GM21423 (cell line): ENCODE measurements at regions not wholly inside any gene's neighbourhood (a gene's known extent, or its start where the extent isn't known, plus 50 kb on each side); places are given as distances from the start of the nearest gene placed in this dataset.

Experiments
- ATAC-seq: cut with Tn5 transposase; IDR thresholded peaks from one replicate; pipeline ENCODE4 v1.9.1; 2021; ENCODE audit warnings: mild to moderate bottlenecking, moderate library complexity; ENCODE audit not compliant: unreplicated experiment

DNA sequence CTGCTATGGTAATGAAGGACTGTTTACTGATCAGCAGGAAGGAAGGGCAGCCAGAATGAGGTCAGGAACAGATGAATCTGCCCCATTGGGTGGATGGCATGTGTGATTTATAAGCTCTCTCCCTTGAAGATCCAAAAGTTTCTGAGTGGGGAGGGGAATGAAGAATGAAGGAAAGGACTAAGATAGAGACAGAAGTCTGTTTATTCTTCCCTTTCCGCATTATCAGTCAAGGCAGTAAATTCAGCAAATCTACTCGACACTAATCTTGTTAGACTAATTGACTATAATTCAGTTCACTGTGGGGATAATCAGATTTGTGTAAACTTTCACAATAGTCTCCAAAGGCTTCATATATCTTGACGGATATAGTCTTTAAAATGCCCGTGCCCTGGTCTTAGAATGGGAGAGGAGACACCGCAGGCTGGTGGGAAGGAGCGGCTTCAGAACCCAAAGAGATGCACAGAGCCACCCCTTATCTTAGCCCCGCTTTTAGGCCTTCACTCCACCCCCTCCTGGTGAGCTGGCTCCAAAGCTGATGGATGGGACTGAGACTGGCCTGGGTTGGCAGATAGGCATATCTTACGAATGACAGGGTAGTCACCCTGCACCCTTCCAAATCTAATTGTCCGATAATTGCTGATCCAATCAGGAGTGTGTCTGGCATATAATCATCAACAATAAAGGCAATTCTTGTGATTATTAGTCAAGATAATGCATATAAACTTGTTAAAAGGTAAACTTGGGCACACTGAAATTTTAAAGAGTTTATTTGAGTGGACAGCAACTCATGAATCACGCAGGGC is 76.0 kb upstream of the PPM1J start:
- no peak for ATAC-seq

DNA sequence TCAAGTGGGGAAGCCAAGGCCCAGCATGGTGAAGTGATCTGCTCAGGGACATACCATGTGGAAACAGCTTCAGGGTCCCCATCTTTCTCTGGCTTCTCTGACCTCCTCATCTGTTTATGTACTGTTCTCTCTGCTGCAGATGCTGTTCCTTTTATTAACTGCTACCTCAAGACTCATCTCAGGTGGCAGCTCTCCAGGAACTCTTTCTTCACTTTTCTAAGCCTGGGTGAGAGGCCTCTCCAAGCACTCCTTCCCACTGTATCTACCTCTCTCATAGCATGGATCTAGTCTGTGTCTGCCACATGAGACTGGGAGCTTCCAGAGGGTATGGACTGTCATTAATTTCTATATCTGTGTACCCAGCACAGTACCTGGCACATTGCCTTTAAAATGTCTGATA is 73.4 kb upstream of the PPM1J start:
- ATAC-seq = no peak

DNA sequence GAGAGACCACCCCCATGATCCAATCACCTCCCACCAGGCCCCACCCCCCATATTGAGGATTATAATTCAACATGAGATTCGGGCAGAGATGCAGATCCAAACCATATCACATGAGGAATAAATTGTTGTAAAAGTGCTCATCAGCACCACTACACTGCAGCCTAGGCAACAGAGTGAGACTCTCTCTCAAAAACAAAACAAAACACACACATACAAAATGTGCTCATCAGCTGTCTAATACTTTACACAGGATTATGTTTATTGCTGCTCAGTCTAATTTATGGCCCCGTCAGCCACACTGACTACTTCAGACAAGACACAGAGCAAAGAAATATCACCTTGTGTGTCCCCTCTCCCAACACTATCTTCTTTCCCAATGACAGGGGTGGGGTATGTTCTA is 72.9 kb upstream of the PPM1J start:
- ATAC-seq = no peak

DNA sequence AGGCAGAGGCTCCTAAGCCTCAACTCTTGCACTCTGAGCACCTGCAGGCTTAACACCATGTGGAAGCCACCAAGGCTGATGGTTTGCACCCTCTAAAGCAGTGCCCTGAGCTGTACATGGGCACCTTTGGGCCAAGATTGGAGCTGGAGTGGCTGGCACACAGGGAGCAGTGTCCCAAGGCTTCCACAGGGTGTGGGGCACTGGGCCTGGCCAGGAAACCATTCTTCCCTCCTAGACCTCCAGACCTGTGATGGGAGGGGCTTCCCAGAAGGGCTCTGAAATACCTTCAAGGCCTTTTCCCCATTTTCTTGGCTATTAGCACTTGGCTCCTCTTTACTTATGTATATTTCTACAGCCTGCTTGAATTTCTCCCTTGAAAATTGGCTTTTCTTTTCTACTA is 67.9 kb upstream of the PPM1J start:
- ATAC-seq = no peak

DNA sequence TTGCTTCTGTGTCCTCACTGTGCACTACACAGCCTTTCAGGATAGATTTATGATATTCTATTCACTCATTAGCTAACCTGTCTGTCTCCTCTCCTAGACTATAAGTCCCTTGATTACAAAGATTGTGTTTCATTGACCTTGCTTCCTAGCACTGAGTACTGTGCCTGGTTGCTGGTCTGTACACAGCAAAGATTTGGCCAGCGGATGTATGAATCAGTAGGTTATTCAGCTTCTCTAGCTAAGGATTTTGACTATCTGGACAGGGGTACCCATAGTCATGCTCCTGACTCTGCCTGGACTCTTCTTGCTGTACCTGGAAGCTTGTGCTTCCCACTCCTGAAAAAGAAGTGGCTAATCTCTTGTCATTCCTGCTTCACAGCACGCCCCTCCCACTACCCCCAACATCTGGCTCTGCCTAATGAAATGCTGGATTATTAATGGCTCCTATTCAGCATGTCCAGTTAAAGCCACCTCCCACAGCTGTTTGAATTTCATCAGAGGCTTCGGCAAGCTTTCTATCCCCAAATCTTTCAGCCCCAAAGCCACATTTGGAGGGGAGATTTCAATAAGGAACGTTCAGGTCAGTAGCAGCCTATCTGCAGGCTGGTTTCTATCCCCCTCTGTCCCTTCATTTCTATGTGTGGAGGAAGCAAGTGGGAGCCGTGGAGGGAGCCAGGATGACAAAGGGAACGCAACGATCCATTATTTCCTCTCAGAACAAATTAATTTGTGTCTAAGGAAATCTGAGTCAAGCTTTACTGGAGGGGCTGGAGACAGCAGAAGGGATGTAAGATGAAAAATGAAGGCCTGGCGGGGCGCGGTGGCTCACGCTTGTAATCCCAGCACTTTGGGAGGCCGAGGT is 64.8 kb upstream of the PPM1J start:
- no peak for ATAC-seq

DNA sequence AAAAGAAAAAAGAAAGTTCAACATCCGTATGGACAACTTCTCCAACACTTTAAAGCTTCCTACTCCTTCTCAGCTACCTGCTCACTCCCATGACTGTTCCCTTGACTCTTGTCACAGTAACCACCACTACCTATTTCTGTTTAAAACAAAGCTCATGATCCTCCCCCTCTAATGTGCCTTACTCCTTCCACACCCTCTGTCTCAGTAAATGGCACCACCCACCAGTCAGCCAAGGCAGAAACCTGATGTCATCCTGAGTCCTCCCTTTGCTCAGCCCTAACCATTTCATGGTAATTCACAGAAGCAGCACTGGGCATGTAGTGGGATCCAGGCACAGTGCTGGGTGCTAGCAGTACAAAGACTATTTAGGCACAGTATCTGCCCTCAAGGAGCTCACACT is 63.0 kb upstream of the PPM1J start:
- ATAC-seq = no peak

DNA sequence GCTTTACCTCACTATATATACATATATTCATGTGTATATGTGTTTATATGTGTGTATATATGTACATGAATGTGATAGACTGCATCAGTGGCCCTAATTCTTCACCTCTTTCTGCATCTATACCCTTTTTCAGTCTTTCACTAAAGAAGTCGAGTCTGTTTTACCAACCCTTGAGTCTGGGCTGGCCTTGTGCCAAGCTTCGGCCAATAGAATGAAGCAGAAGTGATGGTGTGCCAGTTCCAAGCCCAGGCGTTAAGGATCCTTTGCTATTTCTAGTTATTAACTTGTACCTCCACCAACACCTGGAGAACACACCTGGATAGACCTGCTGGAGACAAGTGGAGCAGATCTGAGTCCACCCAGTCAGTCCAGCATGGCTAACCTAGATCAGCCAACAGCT is 61.6 kb upstream of the PPM1J start:
- no peak for ATAC-seq

DNA sequence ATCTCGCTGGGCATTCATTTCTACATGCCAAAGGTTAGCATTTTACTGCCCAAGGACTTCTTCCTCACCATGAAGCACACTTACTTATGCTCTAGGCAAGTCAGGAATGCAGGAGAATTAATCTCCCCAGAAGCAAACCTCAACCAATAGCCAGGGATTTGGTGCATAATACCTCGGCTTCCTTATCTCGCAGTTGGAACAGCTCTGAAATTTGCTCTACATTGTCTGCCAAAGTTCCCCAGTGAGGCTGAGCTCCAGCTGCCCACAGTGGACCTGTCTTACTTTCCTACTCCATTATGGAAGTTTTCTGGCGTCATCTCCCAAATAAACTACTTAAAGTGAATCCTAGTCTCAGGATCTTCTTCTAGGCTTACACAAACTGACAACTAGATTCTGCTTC is 57.6 kb upstream of the PPM1J start:
- ATAC-seq = no peak

DNA sequence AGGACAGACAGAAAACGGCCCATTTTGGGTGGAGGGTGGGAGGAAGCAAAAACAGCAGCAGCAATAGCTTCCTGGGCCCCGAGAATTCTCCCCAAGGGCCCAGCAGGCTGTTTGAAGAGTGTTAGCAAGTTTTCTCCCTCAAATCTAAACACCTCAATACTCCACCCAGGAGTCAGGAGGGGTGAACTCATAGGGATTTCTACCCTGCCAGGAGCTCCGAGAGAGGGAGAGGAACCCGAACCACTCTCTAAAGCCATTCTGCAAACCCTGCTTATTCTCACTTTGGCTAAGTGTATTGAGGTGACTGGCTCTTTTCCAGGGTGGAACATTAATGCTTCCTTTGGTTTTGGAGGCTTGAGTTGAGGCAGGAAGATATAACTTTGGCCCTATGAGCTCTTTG is 55.6 kb upstream of the PPM1J start:
- no peak for ATAC-seq

DNA sequence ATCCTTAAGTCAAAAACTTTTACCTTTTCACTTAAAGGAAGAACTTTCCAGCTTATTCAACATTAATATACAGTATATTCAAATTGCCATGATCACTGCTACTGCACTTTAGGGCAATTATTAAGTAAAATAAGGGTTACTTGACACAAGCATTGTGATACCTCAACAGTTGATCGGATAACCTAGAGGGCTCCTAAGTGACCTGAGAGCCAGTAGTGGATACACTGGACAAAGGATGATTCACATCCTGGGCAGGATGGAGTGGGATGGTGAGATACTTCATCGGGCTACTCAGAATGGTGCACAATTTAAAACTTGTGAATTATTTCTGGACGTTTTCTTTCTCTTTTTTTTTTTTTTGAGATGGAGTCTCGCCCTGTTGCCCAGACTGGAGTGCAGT is 54.5 kb upstream of the PPM1J start:
- no peak for ATAC-seq

DNA sequence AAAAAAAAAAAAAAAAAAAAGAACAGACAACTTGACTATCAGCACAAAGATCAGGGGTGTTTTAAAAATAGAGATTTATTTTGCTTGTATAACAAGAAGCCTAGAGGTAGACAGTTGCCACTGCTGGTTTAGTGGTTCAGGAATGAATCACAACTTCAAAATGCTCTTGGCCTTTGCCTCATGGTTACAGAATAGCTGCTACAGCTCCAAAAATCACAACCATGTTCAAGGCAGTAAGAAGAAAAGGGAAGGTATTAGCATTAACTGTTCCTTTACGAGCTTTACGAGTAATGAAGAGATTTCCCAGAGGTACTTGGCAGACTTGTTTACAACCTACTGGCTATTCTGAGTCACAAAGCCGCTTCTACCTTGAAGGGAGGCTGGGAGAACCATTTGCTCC is 52.5 kb upstream of the PPM1J start:
- ATAC-seq = no peak
